Left ventricle myocardium inferior (tissue), 1 donor: ENCODE measurements at regions not wholly inside any gene's neighbourhood (a gene's known extent, or its start where the extent isn't known, plus 50 kb on each side); places are given as distances from the start of the nearest gene placed in this dataset.

Experiments used
- DNase-seq: peaks from one replicate; pipeline ENCODE4 v3.0.0-alpha.2; 2020
- H3K27ac ChIP-seq: fragments of 200-600 bp; replicated peaks from 2 replicates; pipeline ENCODE4 v1.8.0; 2021
- H3K27me3 ChIP-seq: fragments of 200-600 bp; 2 replicates; pipeline ENCODE4 v1.8.0; 2021; ENCODE audit warnings: low read depth
- H3K36me3 ChIP-seq: fragments of 200-600 bp; 2 replicates; pipeline ENCODE4 v1.8.0; 2021
- H3K4me1 ChIP-seq: fragments of 200-600 bp; 2 replicates; pipeline ENCODE4 v1.8.0; 2021
- H3K4me3 ChIP-seq: fragments of 200-600 bp; 2 replicates; pipeline ENCODE4 v1.8.0; 2021; ENCODE audit warnings: mild to moderate bottlenecking, moderate library complexity
- H3K9me3 ChIP-seq: fragments of 200-600 bp; replicated peaks from 2 replicates; pipeline ENCODE4 v1.8.0; 2021
- CTCF ChIP-seq: fragments of 200-600 bp; IDR thresholded peaks from 2 replicates; pipeline ENCODE4 v1.8.0; 2021; ENCODE audit warnings: antibody characterized with exemption, mild to moderate bottlenecking, borderline replicate concordance
- intact Hi-C: fragments of 100-400 bp; cut with micrococcal nuclease; formaldehyde crosslinking; loops from one replicate; pipeline ENCODE4 v1.11.0; 2022
- donor health status: DM: no; HTN: yes; CAD: no; lungs with severe emphysema.

DNA sequence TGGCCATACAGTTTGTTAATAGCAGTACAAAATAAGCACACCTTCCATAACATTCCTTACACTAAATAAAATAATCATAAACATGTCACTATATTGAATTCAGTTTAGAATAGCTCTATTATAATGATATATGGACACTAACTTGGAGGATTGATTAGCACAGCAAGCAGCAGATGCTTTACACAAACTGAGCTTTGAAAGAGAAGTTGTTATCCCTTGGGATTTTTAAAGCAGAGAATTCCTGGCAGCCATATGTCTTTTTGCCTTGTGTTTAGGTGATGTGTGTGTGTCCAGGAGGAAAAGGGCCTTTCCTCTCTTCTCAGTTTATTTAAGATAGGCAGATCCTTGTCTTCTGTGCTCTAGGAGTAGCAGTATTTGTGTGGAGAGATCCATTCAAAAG, 232.2 kb upstream of the GRIN3A start:
- no peak overlapping the region for H3K27ac ChIP-seq
- H3K27me3 ChIP-seq = no peaks in the 10 kb centered on the region
- no peak for TF ChIP-seq CTCF
- intact Hi-C loops = no loop called here
- no peaks in the 10 kb centered on the region for H3K4me1 ChIP-seq
- H3K36me3 ChIP-seq = no peaks in the 10 kb centered on the region
- no peak overlapping the region for H3K4me3 ChIP-seq
- DNase-seq = no peak
- no peaks in the 10 kb centered on the region for H3K9me3 ChIP-seq

GRCh38 chr9:101968392-101968791, 229.9 kb upstream of the GRIN3A start:
- intact Hi-C loops = no loop called here
- no peaks in the 10 kb centered on the region for H3K27me3 ChIP-seq
- H3K4me1 ChIP-seq = no peaks in the 10 kb centered on the region
- H3K36me3 ChIP-seq = no peaks in the 10 kb centered on the region
- no peak overlapping the region for H3K4me3 ChIP-seq
- no peak overlapping the region for H3K27ac ChIP-seq
- TF ChIP-seq CTCF = no peak
- DNase-seq = no peak
- no peaks in the 10 kb centered on the region for H3K9me3 ChIP-seq

- DNase-seq = no peak
- H3K27me3 ChIP-seq = no peaks in the 10 kb centered on the region
- no peaks in the 10 kb centered on the region for H3K9me3 ChIP-seq
- intact Hi-C loops = no loop called here
- no peaks in the 10 kb centered on the region for H3K4me1 ChIP-seq
- TF ChIP-seq CTCF = no peak
- H3K36me3 ChIP-seq = no peaks in the 10 kb centered on the region
- H3K27ac ChIP-seq = no peak overlapping the region
- no peak overlapping the region for H3K4me3 ChIP-seq
Observed at GRCh38 chr9:101966691-101967090, 228.2 kb upstream of the GRIN3A start.

DNA sequence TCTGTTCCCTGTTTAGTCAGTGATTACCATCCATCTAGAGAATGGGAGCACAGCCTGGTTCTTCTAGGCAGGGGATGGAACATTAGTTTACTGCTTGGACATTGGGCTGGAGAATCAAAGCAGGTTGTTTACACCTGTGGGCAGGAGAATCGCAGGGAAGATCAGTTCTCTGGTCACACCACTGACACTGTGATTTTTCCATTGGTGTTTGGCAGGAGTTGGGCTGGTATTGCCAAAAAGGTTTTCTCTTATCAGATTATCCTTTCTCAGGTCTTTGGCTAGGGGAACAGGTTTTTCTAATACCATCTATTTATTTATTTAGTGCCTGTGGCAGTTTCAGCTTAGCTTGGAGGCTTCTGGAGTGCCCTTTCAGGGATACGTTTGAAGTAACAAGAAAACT, 219.3 kb upstream of the GRIN3A start:
- no peak for TF ChIP-seq CTCF
- no peak overlapping the region for H3K4me3 ChIP-seq
- H3K4me1 ChIP-seq = no peaks in the 10 kb centered on the region
- DNase-seq = no peak
- intact Hi-C loops = no loop called here
- H3K36me3 ChIP-seq = no peaks in the 10 kb centered on the region
- no peaks in the 10 kb centered on the region for H3K9me3 ChIP-seq
- H3K27ac ChIP-seq = no peak overlapping the region
- H3K27me3 ChIP-seq = no peaks in the 10 kb centered on the region

GRCh38 chr9:101951598-101951997, 213.2 kb upstream of the GRIN3A start:
- Histone ChIP-seq H3K4me1 (no peaks in the 10 kb centered on the region), H3K27me3 (no peaks in the 10 kb centered on the region), H3K27ac (no peak overlapping the region), H3K9me3 (peaks cover 7% of the 10 kb centered on the region), H3K4me3 (no peak overlapping the region), H3K36me3 (no peaks in the 10 kb centered on the region)
- TF ChIP-seq CTCF = no peak
- no peak for DNase-seq
- intact Hi-C loops = no loop called here

GRCh38 chr9:101931756-101932155, 193.3 kb upstream of the GRIN3A start:
- no peak for TF ChIP-seq CTCF
- Histone ChIP-seq H3K4me3 (no peak overlapping the region), H3K27ac (no peak overlapping the region), H3K9me3 (no peaks in the 10 kb centered on the region), H3K27me3 (no peaks in the 10 kb centered on the region), H3K4me1 (no peaks in the 10 kb centered on the region), H3K36me3 (no peaks in the 10 kb centered on the region)
- no peak for DNase-seq
- intact Hi-C loops = no loop called here
